GM12878 (cell line): ENCODE measurements at regions not wholly inside any gene's neighbourhood (a gene's known extent, or its start where the extent isn't known, plus 50 kb on each side); places are given as distances from the start of the nearest gene placed in this dataset.

Source experiments
- ATAC-seq: fragments of 200-7000 bp; cut with Tn5 transposase; 3 replicates; pipeline ENCODE4 v1.9.1; 2020; ENCODE audit warnings: mild to moderate bottlenecking, moderate library complexity
- BruUV-seq: library from RNA; stranded (reverse); fragments of 400-500 nt; replicated peaks from 2 replicates; lab custom pipeline; 2021; lab: Mats Ljungman, UMichigan
- CTCF ChIA-PET: fragments of 300-600 bp; sonication (Branson Sonifier 250); formaldehyde crosslinking; extraction: SDS; loops from one replicate; lab custom pipeline; 2021; ENCODE audit warnings: inconsistent platforms; lab: Yijun Ruan, JAX
- POLR2A ChIA-PET: fragments of 350-600 bp; formaldehyde crosslinking; extraction: SDS; loops from one replicate; lab custom pipeline; 2021; ENCODE audit warnings: inconsistent platforms; lab: Charles Lee
- RAD21 ChIA-PET: fragments of 300-600 bp; sonication (Branson Sonifier 250); formaldehyde crosslinking; loops from one replicate; lab custom pipeline; 2023; ENCODE audit warnings: antibody characterized with exemption; ENCODE audit not compliant: unreplicated experiment; lab: Charles Lee
- SMC1A ChIA-PET: fragments of 300-600 bp; sonication (Branson Sonifier 250); formaldehyde crosslinking; loops from one replicate; lab custom pipeline; 2023; ENCODE audit not compliant: unreplicated experiment, uncharacterized antibody; lab: Charles Lee
- DNase-seq: peaks from one replicate; pipeline ENCODE4 v3.0.0-alpha.2; 2011; ENCODE audit warnings: low read depth, low spot score
- FAIRE-seq: peaks from 3 replicates; lab custom pipeline; 2011; peaks lifted over from hg19 to GRCh38; lab: Jason Lieb, UNC
- H2AFZ ChIP-seq: 2 replicates; pipeline ENCODE4 v1.6.0; 2011; ENCODE audit warnings: low read depth, low read length, control low read depth; ENCODE audit not compliant: control insufficient read depth
- H3K27ac ChIP-seq: 2 replicates; pipeline ENCODE4 v1.5.1; 2011; ENCODE audit warnings: control low read depth; ENCODE audit not compliant: control insufficient read depth, insufficient read depth
- H3K27me3 ChIP-seq, 2 experiments: replicated peaks in 1 of 2; 2 replicates each; pipeline versions ENCODE4 v1.6.0 to v1.6.1; 2011; ENCODE audit warnings: low read length in 1 of 2; ENCODE audit not compliant: control insufficient read depth in 2 of 2, insufficient read depth in 2 of 2
- H3K36me3 ChIP-seq, 2 experiments: 2 replicates each; pipeline ENCODE4 v1.5.1; 2011; ENCODE audit warnings: low read length in 1 of 2; ENCODE audit not compliant: control insufficient read depth in 2 of 2, insufficient read depth in 2 of 2
- H3K4me1 ChIP-seq: 2 replicates; pipeline ENCODE4 v1.6.1; 2011; ENCODE audit warnings: mild to moderate bottlenecking, low read length, moderate library complexity, mixed read lengths; ENCODE audit not compliant: control insufficient read depth, insufficient read depth
- H3K4me2 ChIP-seq: 2 replicates; pipeline ENCODE4 v1.6.0; 2011; ENCODE audit warnings: control low read depth; ENCODE audit not compliant: control insufficient read depth, insufficient read depth
- H3K4me3 ChIP-seq: fragments of 200-600 bp; sonication (generic); 2 replicates; pipeline ENCODE4 v1.5.1; 2016
- H3K79me2 ChIP-seq: 2 replicates; pipeline ENCODE4 v1.6.0; 2011; ENCODE audit warnings: low read length; ENCODE audit not compliant: control insufficient read depth, insufficient read depth
- H3K9ac ChIP-seq: 2 replicates; pipeline ENCODE4 v1.8.0; 2011; ENCODE audit warnings: low read length, control low read depth, mixed read lengths; ENCODE audit not compliant: control insufficient read depth, insufficient read depth
- H3K9me3 ChIP-seq: replicated peaks from 3 replicates; pipeline ENCODE4 v1.5.1; 2011; ENCODE audit warnings: mild to moderate bottlenecking, low read length; ENCODE audit not compliant: control insufficient read depth, insufficient read depth
- H4K20me1 ChIP-seq: 2 replicates; pipeline ENCODE4 v1.6.0; 2011; ENCODE audit not compliant: control insufficient read depth, insufficient read depth
- BMI1 ChIP-seq: fragments of 450-650 bp; IDR thresholded peaks from 2 replicates; pipeline ENCODE4 v1.6.1; 2016; ENCODE audit warnings: mild to moderate bottlenecking, moderate library complexity, borderline replicate concordance
- CBFB ChIP-seq: IDR thresholded peaks from 2 replicates; pipeline ENCODE4 v1.6.1; 2016; ENCODE audit warnings: antibody characterized with exemption, low read depth
- ETV6 ChIP-seq, 2 experiments: fragments of 450-650 bp in 1 of 2; IDR thresholded peaks in 1 of 2; conservative IDR thresholded peaks in 1 of 2; 2 replicates each; pipeline ENCODE4 v1.6.1; 2014; ENCODE audit warnings: antibody characterized with exemption in 1 of 2, borderline replicate concordance in 1 of 2, low read depth in 1 of 2, mild to moderate bottlenecking in 1 of 2, moderate library complexity in 1 of 2
- JUNB ChIP-seq: IDR thresholded peaks from 2 replicates; pipeline ENCODE4 v1.6.1; 2016; ENCODE audit warnings: antibody characterized with exemption, mild to moderate bottlenecking
- JUND ChIP-seq: IDR thresholded peaks from 2 replicates; pipeline ENCODE4 v1.6.1; 2012; ENCODE audit warnings: low read depth, mild to moderate bottlenecking, low read length, improper control_type of control experiment, moderate library complexity
- MYB ChIP-seq: fragments of 150-350 bp; IDR thresholded peaks from 2 replicates; pipeline ENCODE4 v1.6.1; 2014; ENCODE audit warnings: mild to moderate bottlenecking, low read depth, low read length, borderline replicate concordance
- NFXL1 ChIP-seq: fragments of 450-650 bp; IDR thresholded peaks from 2 replicates; pipeline ENCODE4 v1.6.1; 2017; ENCODE audit warnings: antibody characterized with exemption, mild to moderate bottlenecking, borderline replicate concordance
- RB1 ChIP-seq: fragments of 450-650 bp; formaldehyde crosslinking; IDR thresholded peaks from 2 replicates; pipeline ENCODE4 v1.6.1; 2017; ENCODE audit warnings: mild to moderate bottlenecking, borderline replicate concordance
- RELA ChIP-seq: fragments of 450-650 bp; IDR thresholded peaks from 2 replicates; pipeline ENCODE4 v1.8.0; 2014; ENCODE audit warnings: borderline replicate concordance; ENCODE audit not compliant: partially characterized antibody
- SREBF1 ChIP-seq: IDR thresholded peaks from 2 replicates; pipeline ENCODE4 v1.6.1; 2012; ENCODE audit warnings: mild to moderate bottlenecking, low read length
- SREBF2 ChIP-seq: IDR thresholded peaks from 2 replicates; pipeline ENCODE4 v1.6.1; 2012; ENCODE audit warnings: mild to moderate bottlenecking, low read length
- USF1 ChIP-seq: IDR thresholded peaks from 2 replicates; pipeline ENCODE4 v1.6.1; 2011; ENCODE audit warnings: borderline replicate concordance, low read depth, mild to moderate bottlenecking, moderate library complexity, mixed read lengths, low read length; ENCODE audit not compliant: insufficient read depth; ENCODE audit errors: extremely low read length
- ZNF207 ChIP-seq: fragments of 450-650 bp; IDR thresholded peaks from 2 replicates; pipeline ENCODE4 v1.6.1; 2014; ENCODE audit warnings: antibody characterized with exemption, mild to moderate bottlenecking, borderline replicate concordance
- WGBS: methylation state at CpG from one replicate; pipeline ENCODE4 v1.1.6; 2016; ENCODE audit warnings: low lambda C conversion rate; ENCODE audit not compliant: insufficient replicate concordance, insufficient coverage; ENCODE audit errors: missing lambda C conversion rate; 5-methylcytosine and 5-hydroxymethylcytosine counted together
- in situ Hi-C: fragments of 300-500 bp; cut with MboI; formaldehyde crosslinking; loops from 9 replicates; pipeline ENCODE4 v1.14.3; 2018; ENCODE audit warnings: mixed read lengths
- intact Hi-C: fragments of 100-400 bp; cut with micrococcal nuclease; formaldehyde crosslinking; loops from one replicate; pipeline ENCODE4 v1.14.2; 2022; ENCODE audit not compliant: unreplicated experiment
- TF ChIP-seq, protein P1 (sequence below): fragments of 450-650 bp; IDR thresholded peaks from 2 replicates; pipeline ENCODE4 v1.6.1; 2017; ENCODE audit warnings: low read depth, mild to moderate bottlenecking, moderate library complexity
- TF ChIP-seq, protein P2 (sequence below): IDR thresholded peaks from 2 replicates; pipeline ENCODE4 v1.6.1; 2012; ENCODE audit warnings: low read length, inconsistent platforms

- Histone ChIP-seq H3K27ac (no peak overlapping the region), H3K79me2 (no peaks in the 10 kb centered on the region), H3K9me3 (no peaks in the 10 kb centered on the region), H3K9ac (no peak overlapping the region)
- DNase-seq = no peak
- TF ChIP-seq MYB (no peak), RELA (no peak), SREBF2 (no peak), ETV6 (conservative IDR thresholded peaks at IDR 0.05 in 1 of 2, IDR thresholded peaks at IDR 0.05 in 1 of 2; ENCODE audit: borderline replicate concordance in 1 of 2, low read depth in 1 of 2) (no peak), ZNF207 (no peak), SREBF1 (no peak), RB1 (no peak), CBFB (no peak), USF1 (no peak), BMI1 (no peak), NFXL1 (no peak), JUND (no peak), JUNB (no peak)
- TF ChIP-seq, protein P1, sequence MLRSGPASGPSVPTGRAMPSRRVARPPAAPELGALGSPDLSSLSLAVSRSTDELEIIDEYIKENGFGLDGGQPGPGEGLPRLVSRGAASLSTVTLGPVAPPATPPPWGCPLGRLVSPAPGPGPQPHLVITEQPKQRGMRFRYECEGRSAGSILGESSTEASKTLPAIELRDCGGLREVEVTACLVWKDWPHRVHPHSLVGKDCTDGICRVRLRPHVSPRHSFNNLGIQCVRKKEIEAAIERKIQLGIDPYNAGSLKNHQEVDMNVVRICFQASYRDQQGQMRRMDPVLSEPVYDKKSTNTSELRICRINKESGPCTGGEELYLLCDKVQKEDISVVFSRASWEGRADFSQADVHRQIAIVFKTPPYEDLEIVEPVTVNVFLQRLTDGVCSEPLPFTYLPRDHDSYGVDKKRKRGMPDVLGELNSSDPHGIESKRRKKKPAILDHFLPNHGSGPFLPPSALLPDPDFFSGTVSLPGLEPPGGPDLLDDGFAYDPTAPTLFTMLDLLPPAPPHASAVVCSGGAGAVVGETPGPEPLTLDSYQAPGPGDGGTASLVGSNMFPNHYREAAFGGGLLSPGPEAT = no peak
- TF ChIP-seq, protein P2, sequence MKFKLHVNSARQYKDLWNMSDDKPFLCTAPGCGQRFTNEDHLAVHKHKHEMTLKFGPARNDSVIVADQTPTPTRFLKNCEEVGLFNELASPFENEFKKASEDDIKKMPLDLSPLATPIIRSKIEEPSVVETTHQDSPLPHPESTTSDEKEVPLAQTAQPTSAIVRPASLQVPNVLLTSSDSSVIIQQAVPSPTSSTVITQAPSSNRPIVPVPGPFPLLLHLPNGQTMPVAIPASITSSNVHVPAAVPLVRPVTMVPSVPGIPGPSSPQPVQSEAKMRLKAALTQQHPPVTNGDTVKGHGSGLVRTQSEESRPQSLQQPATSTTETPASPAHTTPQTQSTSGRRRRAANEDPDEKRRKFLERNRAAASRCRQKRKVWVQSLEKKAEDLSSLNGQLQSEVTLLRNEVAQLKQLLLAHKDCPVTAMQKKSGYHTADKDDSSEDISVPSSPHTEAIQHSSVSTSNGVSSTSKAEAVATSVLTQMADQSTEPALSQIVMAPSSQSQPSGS = no peak
- TF ChIP-seq, all 136 proteins: peak for 0
- WGBS = 0% methylated on average over 3 of the region's 3 CpGs
- no peak for ATAC-seq
- SMC1A ChIA-PET = no interaction called here
- Histone ChIP-seq H3K4me2 (no peak overlapping the region), H3K4me1 (no peaks in the 10 kb centered on the region), H3K27me3 (no peaks in the 10 kb centered on the region), H2AFZ (no peak overlapping the region), H3K36me3 (no peaks in the 10 kb centered on the region), H4K20me1 (no peaks in the 10 kb centered on the region), H3K4me3 (no peak overlapping the region)
- RAD21 ChIA-PET = no interaction called here
- intact Hi-C loops (no loop called here), in situ Hi-C loops (no loop called here)
- CTCF ChIA-PET = no interaction called here
- POLR2A ChIA-PET = no interaction called here
- FAIRE-seq = no peak
- BruUV-seq = no TSS peak
Observed at GRCh38 chr5:29930316-29930715, 1263.2 kb upstream of the CDH6 start.
